Stimulated activated CD4-positive, alpha-beta T cell treated with anti-CD3 and anti-CD28 coated beads, Interleukin-4, amount 100 ng/mL, for 48 hours (primary cell): ENCODE measurements at regions not wholly inside any gene's neighbourhood (a gene's known extent, or its start where the extent isn't known, plus 50 kb on each side); places are given as distances from the start of the nearest gene placed in this dataset.
"Not testable (repeated sequence)": the region's sequence is repeated elsewhere in the genome, so short reads cannot be mapped to it uniquely, and the experiment has no call there.

Experiments used
- DNase-seq, 2 donors: peaks; one replicate each; pipeline ENCODE4 v3.0.0-alpha.2; 2020; ENCODE audit warnings: low read depth in 2 of 2

- no peak for DNase-seq
Observed at GRCh38 chr13:50452028-50452427, 391.5 kb downstream of the DLEU7 start.

GRCh38 chr13:50452756-50453155 is 390.7 kb downstream of the DLEU7 start:
- no peak for DNase-seq

GRCh38 chr13:50453188-50453587 is 390.3 kb downstream of the DLEU7 start:
- no peak for DNase-seq

GRCh38 chr13:50456111-50456510 is 387.4 kb downstream of the DLEU7 start:
- DNase-seq, result no peak

- DNase-seq, result no peak
Observed at GRCh38 chr13:50457415-50458393, 385.8 kb downstream of the DLEU7 start.

- DNase-seq, result no peak
Observed at GRCh38 chr13:50459046-50459445, 384.4 kb downstream of the DLEU7 start.

GRCh38 chr13:50459658-50460057 is 383.8 kb downstream of the DLEU7 start:
- no peak for DNase-seq

GRCh38 chr13:50460358-50460757 is 383.1 kb downstream of the DLEU7 start:
- DNase-seq, result no peak

GRCh38 chr13:50461189-50461588 is 382.3 kb downstream of the DLEU7 start:
- no peak for DNase-seq

- DNase-seq, result no peak
Observed at GRCh38 chr13:50463719-50464118, 379.8 kb downstream of the DLEU7 start.

- DNase-seq, result no peak
Observed at GRCh38 chr13:50464349-50465251, 378.9 kb downstream of the DLEU7 start.

- no peak for DNase-seq
Observed at GRCh38 chr13:50466456-50466855, 377.0 kb downstream of the DLEU7 start.

GRCh38 chr13:50467156-50468110 is 376.1 kb downstream of the DLEU7 start:
- DNase-seq, result no peak

GRCh38 chr13:50468849-50469669 is 374.4 kb downstream of the DLEU7 start:
- DNase-seq, result no peak

- not testable (repeated sequence) for DNase-seq
Observed at GRCh38 chr13:50473050-50473449, 370.4 kb downstream of the DLEU7 start.

- no peak for DNase-seq
Observed at GRCh38 chr13:50474088-50474662, 369.3 kb downstream of the DLEU7 start.

GRCh38 chr13:50476577-50477285 is 366.8 kb downstream of the DLEU7 start:
- DNase-seq, result no peak

GRCh38 chr13:50481936-50482335 is 361.6 kb downstream of the DLEU7 start:
- DNase-seq, result no peak

- DNase-seq, result no peak
Observed at GRCh38 chr13:50483416-50483815, 360.1 kb downstream of the DLEU7 start.
